ENCODE measurements at regions not wholly inside any gene's neighbourhood (a gene's known extent, or its start where the extent isn't known, plus 50 kb on each side); places are given as distances from the start of the nearest gene placed in this dataset.

DNA sequence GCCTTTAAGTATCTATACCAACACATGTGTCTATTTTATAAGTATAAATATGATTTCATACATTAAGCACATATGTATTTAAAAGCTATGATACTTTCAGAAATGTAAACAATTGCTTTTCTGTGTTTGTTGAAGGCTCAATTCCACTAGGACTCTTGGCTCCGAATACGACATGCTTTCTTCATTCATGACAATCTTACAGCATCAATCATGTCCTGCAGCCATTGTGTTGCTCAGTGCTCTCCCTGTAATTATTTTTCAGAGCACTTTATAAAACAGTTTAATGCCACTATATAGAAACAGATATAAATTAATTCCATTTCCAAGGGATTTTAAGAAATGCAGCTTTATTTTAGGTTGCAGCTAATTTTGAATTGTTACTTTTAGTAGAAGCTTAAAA lies 167.3 kb downstream of the TAF11L14 start:
- no peak for DNase-seq
- no peaks in the 10 kb centered on the region for H3K79me2 ChIP-seq (ENCODE audit: insufficient read depth, low read length)
- H3K27ac ChIP-seq (ENCODE audit: insufficient read length, low read depth, low read length): no peak overlapping the region
- no peak overlapping the region for H4K8ac ChIP-seq (replicated peaks; ENCODE audit: insufficient read length, low read depth, low read length)
- H3K9me3 ChIP-seq (ENCODE audit: control insufficient read depth, low read depth, low read length): no peaks in the 10 kb centered on the region
- Mint-ChIP-seq H3K4me1 (peaks cover 12 to 18% of the 10 kb centered on the region in 2 experiments), H3K4me3 (no peak overlapping the region), H3K9me3 (no peaks in the 10 kb centered on the region), H3K36me3 (ENCODE audit: insufficient read depth in 1 of 3, low read depth in 3 of 3) (no peaks in the 10 kb centered on the region), H3K27me3 (ENCODE audit: low read depth) (no peaks in the 10 kb centered on the region), H3K27ac (no peak overlapping the region)
- H2BK20ac ChIP-seq (ENCODE audit: low read depth, low read length, poor library complexity, severe bottlenecking): no peak overlapping the region
- H3K79me1 ChIP-seq (ENCODE audit: insufficient read depth, low read depth, low read length, poor library complexity, severe bottlenecking): no peaks in the 10 kb centered on the region
- H3K23me2 ChIP-seq (ENCODE audit: insufficient read length, low read depth, low read length, poor library complexity, severe bottlenecking): no peaks in the 10 kb centered on the region
- no peak overlapping the region for H3K18ac ChIP-seq (ENCODE audit: insufficient read length, low read depth, low read length)
- no peak overlapping the region for H2BK15ac ChIP-seq (ENCODE audit: low read depth, low read length)
- no peaks in the 10 kb centered on the region for H3K4me1 ChIP-seq (ENCODE audit: insufficient read depth, low read length)
- no peak overlapping the region for H3K9ac ChIP-seq (ENCODE audit: extremely low read depth, insufficient read length, low read length)
- no peak overlapping the region for H3K4ac ChIP-seq (ENCODE audit: low read depth, low read length)
- H2AK5ac ChIP-seq (ENCODE audit: insufficient read length, low read length): no peak overlapping the region
- no CpG with 5 or more reads among the region's 2 CpGs for WGBS (ENCODE audit: extremely low coverage, insufficient read length, low lambda C conversion rate)
- H3T11ph ChIP-seq (ENCODE audit: low read length): no peak overlapping the region
- H4K5ac ChIP-seq (ENCODE audit: insufficient read length, low read depth, low read length): no peak overlapping the region
- TF ChIP-seq, protein P1, sequence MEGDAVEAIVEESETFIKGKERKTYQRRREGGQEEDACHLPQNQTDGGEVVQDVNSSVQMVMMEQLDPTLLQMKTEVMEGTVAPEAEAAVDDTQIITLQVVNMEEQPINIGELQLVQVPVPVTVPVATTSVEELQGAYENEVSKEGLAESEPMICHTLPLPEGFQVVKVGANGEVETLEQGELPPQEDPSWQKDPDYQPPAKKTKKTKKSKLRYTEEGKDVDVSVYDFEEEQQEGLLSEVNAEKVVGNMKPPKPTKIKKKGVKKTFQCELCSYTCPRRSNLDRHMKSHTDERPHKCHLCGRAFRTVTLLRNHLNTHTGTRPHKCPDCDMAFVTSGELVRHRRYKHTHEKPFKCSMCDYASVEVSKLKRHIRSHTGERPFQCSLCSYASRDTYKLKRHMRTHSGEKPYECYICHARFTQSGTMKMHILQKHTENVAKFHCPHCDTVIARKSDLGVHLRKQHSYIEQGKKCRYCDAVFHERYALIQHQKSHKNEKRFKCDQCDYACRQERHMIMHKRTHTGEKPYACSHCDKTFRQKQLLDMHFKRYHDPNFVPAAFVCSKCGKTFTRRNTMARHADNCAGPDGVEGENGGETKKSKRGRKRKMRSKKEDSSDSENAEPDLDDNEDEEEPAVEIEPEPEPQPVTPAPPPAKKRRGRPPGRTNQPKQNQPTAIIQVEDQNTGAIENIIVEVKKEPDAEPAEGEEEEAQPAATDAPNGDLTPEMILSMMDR (conservative IDR thresholded peaks at IDR 0.05): no peak
- no peaks in the 10 kb centered on the region for H3K27me3 ChIP-seq (ENCODE audit: insufficient read depth, low read length)
- H3K56ac ChIP-seq (ENCODE audit: insufficient read length, low read depth, low read length): no peak overlapping the region
- H2BK12ac ChIP-seq (ENCODE audit: insufficient read length, low read depth, low read length): no peak overlapping the region
- no peak overlapping the region for H3K4me2 ChIP-seq (ENCODE audit: insufficient read depth, insufficient read length, low read length)
- H2BK5ac ChIP-seq (ENCODE audit: insufficient read length, low read length): no peak overlapping the region
- H4K91ac ChIP-seq (ENCODE audit: insufficient read length, low read depth, low read length): no peak overlapping the region
- H2AFZ ChIP-seq (ENCODE audit: low read length): no peak overlapping the region
- no peaks in the 10 kb centered on the region for H4K20me1 ChIP-seq (ENCODE audit: control insufficient read depth, insufficient read depth, insufficient read length)
- H3K23ac ChIP-seq (ENCODE audit: insufficient read length, low read depth, low read length): no peak overlapping the region
- H2BK120ac ChIP-seq (ENCODE audit: low read depth, low read length, poor library complexity, severe bottlenecking): no peak overlapping the region
- no peak overlapping the region for H3K14ac ChIP-seq (ENCODE audit: insufficient read depth, low read length)

All from H9 (cell line).